OCI-LY3 (cell line): ENCODE measurements at regions not wholly inside any gene's neighbourhood (a gene's known extent, or its start where the extent isn't known, plus 50 kb on each side); places are given as distances from the start of the nearest gene placed in this dataset.

Experiments used
- CTCF ChIP-seq: fragments of 200-600, 300-600 bp; sonication (generic); IDR thresholded peaks from 2 replicates; pipeline ENCODE4 v1.5.1; 2014; ENCODE audit warnings: antibody characterized with exemption, low read length, low read depth
- EZH2phosphoT487 ChIP-seq: fragments of 200-600 bp; shearing (Covaris generic); IDR thresholded peaks from 2 replicates; pipeline ENCODE4 v1.6.1; 2018; ENCODE audit warnings: antibody characterized with exemption, mixed run types, low read depth

DNA sequence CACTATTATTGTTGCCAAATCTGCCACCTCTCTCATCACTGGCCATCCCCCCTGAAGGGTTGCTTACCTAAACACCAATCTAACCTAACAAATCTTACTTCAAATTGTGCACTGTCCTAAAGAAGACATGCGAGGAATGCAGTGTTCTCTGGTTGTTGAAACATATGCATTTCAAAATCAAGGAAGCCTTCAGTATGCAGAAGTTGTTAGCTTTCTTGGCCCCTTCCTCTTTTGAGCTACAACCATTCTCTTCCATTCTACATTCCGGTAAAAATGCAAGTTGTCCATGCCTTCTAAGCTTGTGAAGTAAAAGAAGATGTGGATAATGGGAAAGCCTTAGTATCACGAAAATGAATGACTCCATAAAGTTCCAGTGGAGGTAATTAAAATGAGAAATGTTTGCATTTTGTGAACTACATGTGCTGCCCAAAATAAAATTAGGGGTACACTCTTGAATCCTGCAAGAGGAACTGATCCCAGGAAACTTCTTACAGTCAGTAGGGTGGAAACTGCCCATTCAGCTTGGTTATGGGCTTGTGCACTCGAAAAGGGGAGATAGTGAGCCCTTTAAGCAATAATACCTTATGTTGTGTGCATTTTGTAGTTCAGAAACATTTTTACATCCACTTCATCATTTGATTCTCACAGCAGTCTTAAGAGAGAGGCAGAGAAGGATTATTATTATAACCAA, 77.6 kb upstream of the ADRB2 start:
- TF ChIP-seq CTCF, result no peak
- TF ChIP-seq EZH2phosphoT487, result no peak
